PC-3 (cell line): ENCODE measurements at regions not wholly inside any gene's neighbourhood (a gene's known extent, or its start where the extent isn't known, plus 50 kb on each side); places are given as distances from the start of the nearest gene placed in this dataset.

ENCODE experiments used
- ATAC-seq: fragments of 200-7000 bp; cut with Tn5 transposase; 2 replicates; pipeline ENCODE4 v1.9.1; 2020; ENCODE audit warnings: mild to moderate bottlenecking, moderate library complexity
- BruUV-seq: library from RNA; stranded (reverse); fragments of 400-500 nt; replicated peaks from 2 replicates; lab custom pipeline; 2021; lab: Mats Ljungman, UMichigan
- CTCF ChIA-PET: fragments of 300-600 bp; sonication (Branson Sonifier 250); formaldehyde crosslinking; loops from one replicate; lab custom pipeline; 2022; ENCODE audit warnings: antibody characterized with exemption; lab: Charles Lee
- POLR2A ChIA-PET: fragments of 300-600 bp; sonication (Branson Sonifier 250); formaldehyde crosslinking; loops from one replicate; lab custom pipeline; 2022; ENCODE audit warnings: antibody characterized with exemption; ENCODE audit not compliant: unreplicated experiment; lab: Charles Lee
- DNase-seq: peaks from one replicate; pipeline ENCODE4 v3.0.0-alpha.2; 2015
- H2AFZ ChIP-seq: fragments of 300-600 bp; sonication (generic); 2 replicates; pipeline ENCODE4 v1.6.0; 2016; ENCODE audit warnings: antibody characterized with exemption, low read length
- H3F3A ChIP-seq: fragments of 300-600 bp; sonication (generic); one replicate; pipeline ENCODE4 v1.6.0; 2017; ENCODE audit warnings: antibody characterized with exemption, low read length, control low read depth, mild to moderate bottlenecking; ENCODE audit not compliant: unreplicated experiment
- H3K27ac ChIP-seq: fragments of 300-600 bp; sonication (generic); 2 replicates; pipeline ENCODE4 v1.5.1; 2016; ENCODE audit warnings: mild to moderate bottlenecking, low read length
- H3K27me3 ChIP-seq: fragments of 300-600 bp; sonication (generic); 2 replicates; pipeline ENCODE4 v1.6.1; 2016; ENCODE audit warnings: low read length, mixed read lengths
- H3K36me3 ChIP-seq: fragments of 300-600 bp; sonication (generic); 2 replicates; pipeline ENCODE4 v1.6.1; 2016; ENCODE audit warnings: low read depth, mixed run types, low read length, mixed read lengths
- H3K4me1 ChIP-seq: fragments of 300-600 bp; sonication (generic); 2 replicates; pipeline ENCODE4 v1.5.1; 2016; ENCODE audit warnings: low read length; ENCODE audit not compliant: insufficient read depth
- H3K4me2 ChIP-seq: fragments of 300-600 bp; sonication (generic); 2 replicates; pipeline ENCODE4 v1.6.0; 2016; ENCODE audit warnings: low read length
- H3K4me3 ChIP-seq: fragments of 300-600 bp; sonication (generic); 2 replicates; pipeline ENCODE4 v1.5.1; 2016; ENCODE audit warnings: mild to moderate bottlenecking, low read length, mixed read lengths
- H3K79me2 ChIP-seq: fragments of 300-600 bp; sonication (generic); 2 replicates; pipeline ENCODE4 v1.6.1; 2017; ENCODE audit warnings: low read length, mixed read lengths
- H3K9ac ChIP-seq: fragments of 300-600 bp; sonication (generic); 2 replicates; pipeline ENCODE4 v1.6.0; 2016; ENCODE audit warnings: mild to moderate bottlenecking, low read length
- H3K9me2 ChIP-seq: fragments of 300-600 bp; sonication (generic); replicated peaks from 2 replicates; pipeline ENCODE4 v1.6.1; 2016; ENCODE audit warnings: mixed run types, low read length, mixed read lengths
- H3K9me3 ChIP-seq: fragments of 300-600 bp; sonication (generic); 2 replicates; pipeline ENCODE4 v1.6.1; 2016; ENCODE audit warnings: low read length, mixed read lengths
- H4K20me1 ChIP-seq: fragments of 300-600 bp; sonication (generic); 2 replicates; pipeline ENCODE4 v1.6.1; 2016; ENCODE audit warnings: low read length, mixed read lengths
- EZH2 ChIP-seq: fragments of 300-600 bp; sonication (generic); IDR thresholded peaks from one replicate; pipeline ENCODE4 v1.6.1; 2017; ENCODE audit warnings: antibody characterized with exemption, mild to moderate bottlenecking, low read length; ENCODE audit not compliant: unreplicated experiment
- EZH2phosphoT487 ChIP-seq: fragments of 300-600 bp; sonication (generic); IDR thresholded peaks from 2 replicates; pipeline ENCODE4 v1.6.1; 2018; ENCODE audit warnings: mild to moderate bottlenecking, antibody characterized with exemption, low read length, borderline replicate concordance
- intact Hi-C: fragments of 100-400 bp; cut with micrococcal nuclease; formaldehyde crosslinking; loops from 2 replicates; pipeline ENCODE4 v1.9.0; 2023
- TF ChIP-seq, protein P1 (sequence below): fragments of 300-600 bp; sonication (generic); conservative IDR thresholded peaks from 2 replicates; pipeline ENCODE4 v1.5.1; 2017; ENCODE audit warnings: antibody characterized with exemption, low read depth, mild to moderate bottlenecking, low read length

- POLR2A ChIA-PET: no interaction called here
- intact Hi-C loops: no loop called here
- DNase-seq (no peak), ATAC-seq (no peak)
- H3K27me3 ChIP-seq: no peaks in the 10 kb centered on the region
- no peaks in the 10 kb centered on the region for H3K9me3 ChIP-seq
- H3K9ac ChIP-seq: no peak overlapping the region
- TF ChIP-seq EZH2: no peak
- TF ChIP-seq, protein P1, sequence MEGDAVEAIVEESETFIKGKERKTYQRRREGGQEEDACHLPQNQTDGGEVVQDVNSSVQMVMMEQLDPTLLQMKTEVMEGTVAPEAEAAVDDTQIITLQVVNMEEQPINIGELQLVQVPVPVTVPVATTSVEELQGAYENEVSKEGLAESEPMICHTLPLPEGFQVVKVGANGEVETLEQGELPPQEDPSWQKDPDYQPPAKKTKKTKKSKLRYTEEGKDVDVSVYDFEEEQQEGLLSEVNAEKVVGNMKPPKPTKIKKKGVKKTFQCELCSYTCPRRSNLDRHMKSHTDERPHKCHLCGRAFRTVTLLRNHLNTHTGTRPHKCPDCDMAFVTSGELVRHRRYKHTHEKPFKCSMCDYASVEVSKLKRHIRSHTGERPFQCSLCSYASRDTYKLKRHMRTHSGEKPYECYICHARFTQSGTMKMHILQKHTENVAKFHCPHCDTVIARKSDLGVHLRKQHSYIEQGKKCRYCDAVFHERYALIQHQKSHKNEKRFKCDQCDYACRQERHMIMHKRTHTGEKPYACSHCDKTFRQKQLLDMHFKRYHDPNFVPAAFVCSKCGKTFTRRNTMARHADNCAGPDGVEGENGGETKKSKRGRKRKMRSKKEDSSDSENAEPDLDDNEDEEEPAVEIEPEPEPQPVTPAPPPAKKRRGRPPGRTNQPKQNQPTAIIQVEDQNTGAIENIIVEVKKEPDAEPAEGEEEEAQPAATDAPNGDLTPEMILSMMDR: no peak
- TF ChIP-seq EZH2phosphoT487: no peak
- no peak overlapping the region for H3K4me3 ChIP-seq
- CTCF ChIA-PET: no interaction called here
- H2AFZ ChIP-seq: no peak overlapping the region
- H3K27ac ChIP-seq: no peak overlapping the region
- no peak overlapping the region for H3K4me2 ChIP-seq
- no peaks in the 10 kb centered on the region for H3K79me2 ChIP-seq
- no peaks in the 10 kb centered on the region for H3K36me3 ChIP-seq
- H3F3A ChIP-seq: no peaks in the 10 kb centered on the region
- BruUV-seq: no TSS peak
- H3K4me1 ChIP-seq: no peaks in the 10 kb centered on the region
- H4K20me1 ChIP-seq: no peaks in the 10 kb centered on the region
- H3K9me2 ChIP-seq: no peaks in the 10 kb centered on the region
These were observed 163.3 kb downstream of the MACROH2A1 start for GRCh38 chr5:135235551-135236227.

DNA sequence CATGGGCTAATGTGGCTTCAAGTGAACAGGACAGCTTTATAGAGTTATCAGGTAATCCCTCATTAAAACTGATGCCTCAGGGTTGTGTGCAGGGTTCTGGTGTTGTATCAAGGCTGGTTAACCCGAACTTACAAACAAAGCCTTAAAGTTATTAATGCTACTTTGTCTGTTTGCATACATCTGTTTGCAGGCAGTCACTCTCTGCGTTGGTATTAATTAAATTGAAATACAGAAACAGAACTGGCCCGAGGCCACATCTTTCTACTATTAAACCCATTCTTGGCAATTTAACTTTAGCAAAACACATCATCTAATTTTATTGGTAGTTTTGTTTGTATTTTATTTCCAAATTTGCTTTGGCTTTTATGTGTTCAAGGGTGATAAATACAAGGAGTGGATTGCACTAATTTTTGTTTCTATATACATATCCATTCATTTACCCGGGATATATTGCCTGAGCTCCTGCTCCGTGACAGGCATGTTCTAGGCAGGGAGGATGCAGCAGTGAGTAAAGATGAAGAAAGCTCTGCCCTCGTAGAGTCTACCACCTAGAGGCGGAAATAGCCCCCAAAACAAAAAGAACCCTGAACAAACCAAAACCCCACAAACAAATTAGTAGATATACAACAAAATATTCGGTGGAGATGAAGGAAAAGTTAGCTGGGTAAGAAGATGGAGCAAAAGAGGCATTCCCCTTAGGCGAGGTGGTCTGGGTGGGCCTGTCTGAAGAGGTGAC, 164.2 kb downstream of the MACROH2A1 start:
- Histone ChIP-seq H3K27ac (no peak overlapping the region), H3K4me2 (no peak overlapping the region), H2AFZ (no peak overlapping the region), H3K27me3 (no peaks in the 10 kb centered on the region), H4K20me1 (no peaks in the 10 kb centered on the region), H3K9me2 (no peaks in the 10 kb centered on the region), H3K4me1 (no peaks in the 10 kb centered on the region), H3F3A (no peaks in the 10 kb centered on the region), H3K9me3 (no peaks in the 10 kb centered on the region), H3K9ac (no peak overlapping the region), H3K79me2 (no peaks in the 10 kb centered on the region), H3K36me3 (no peaks in the 10 kb centered on the region), H3K4me3 (no peak overlapping the region)
- TF ChIP-seq EZH2phosphoT487 (no peak), EZH2 (no peak)
- TF ChIP-seq, protein P1: no peak
- no TSS peak for BruUV-seq
- no peak for DNase-seq
- intact Hi-C loops: no loop called here
- peak; percentile 54 for ATAC-seq
- CTCF ChIA-PET: no interaction called here
- POLR2A ChIA-PET: no interaction called here

GRCh38 chr5:135234242-135234641, 164.8 kb downstream of the MACROH2A1 start:
- no TSS peak for BruUV-seq
- CTCF ChIA-PET: no interaction called here
- intact Hi-C loops: no loop called here
- no peak for DNase-seq
- no peak overlapping the region for H2AFZ ChIP-seq
- ATAC-seq: no peak
- no peaks in the 10 kb centered on the region for H4K20me1 ChIP-seq
- H3K27me3 ChIP-seq: no peaks in the 10 kb centered on the region
- TF ChIP-seq, protein P1: no peak
- no peak for TF ChIP-seq EZH2phosphoT487
- TF ChIP-seq EZH2: no peak
- POLR2A ChIA-PET: no interaction called here
- H3K9me2 ChIP-seq: no peaks in the 10 kb centered on the region
- H3K9ac ChIP-seq: no peak overlapping the region
- H3F3A ChIP-seq: no peaks in the 10 kb centered on the region
- no peak overlapping the region for H3K4me2 ChIP-seq
- no peaks in the 10 kb centered on the region for H3K4me1 ChIP-seq
- H3K27ac ChIP-seq: no peak overlapping the region
- H3K4me3 ChIP-seq: no peak overlapping the region
- no peaks in the 10 kb centered on the region for H3K36me3 ChIP-seq
- no peaks in the 10 kb centered on the region for H3K79me2 ChIP-seq
- H3K9me3 ChIP-seq: no peaks in the 10 kb centered on the region
